Trophoblast cell (in vitro differentiated cells and primary cell): ENCODE measurements at regions not wholly inside any gene's neighbourhood (a gene's known extent, or its start where the extent isn't known, plus 50 kb on each side); places are given as distances from the start of the nearest gene placed in this dataset.
A peak's percentile ranks its signal among the peaks of the same experiment; 100 is the strongest.

Experiments
- DNase-seq, 2 donors: peaks; one replicate each; pipeline ENCODE4 v3.0.0-alpha.2; 2016
- H2AFZ ChIP-seq: 2 replicates; pipeline ENCODE4 v1.6.1; 2013; ENCODE audit warnings: low read length, moderate library complexity, mild to moderate bottlenecking; ENCODE audit not compliant: insufficient read depth, poor library complexity
- H2AK5ac ChIP-seq: 2 replicates; pipeline ENCODE4 v1.6.1; 2013; ENCODE audit warnings: mild to moderate bottlenecking, low read length
- H2BK120ac ChIP-seq: 2 replicates; pipeline ENCODE4 v1.6.1; 2013; ENCODE audit warnings: low read length, mild to moderate bottlenecking, moderate library complexity; ENCODE audit not compliant: insufficient read depth, poor library complexity
- H2BK12ac ChIP-seq: 2 replicates; pipeline ENCODE4 v1.6.1; 2013; ENCODE audit warnings: mild to moderate bottlenecking, low read length, moderate library complexity
- H2BK5ac ChIP-seq: 2 replicates; pipeline ENCODE4 v1.6.1; 2013; ENCODE audit warnings: low read length, low read depth, moderate library complexity, mild to moderate bottlenecking; ENCODE audit not compliant: poor library complexity
- H3K14ac ChIP-seq: 2 replicates; pipeline ENCODE4 v1.6.1; 2013; ENCODE audit warnings: mild to moderate bottlenecking, low read length
- H3K18ac ChIP-seq: 2 replicates; pipeline ENCODE4 v1.6.1; 2013; ENCODE audit warnings: mild to moderate bottlenecking, low read length
- H3K23ac ChIP-seq: 2 replicates; pipeline ENCODE4 v1.6.1; 2013; ENCODE audit warnings: low read length
- H3K27ac ChIP-seq: 2 replicates; pipeline ENCODE4 v1.5.1; 2013; ENCODE audit warnings: low read depth, mild to moderate bottlenecking, inconsistent platforms, low read length, moderate library complexity
- H3K27me3 ChIP-seq: 2 replicates; pipeline ENCODE4 v1.6.1; 2013; ENCODE audit warnings: inconsistent platforms, mild to moderate bottlenecking, low read length, moderate library complexity; ENCODE audit not compliant: insufficient read depth
- H3K36me3 ChIP-seq, 2 experiments: 1 replicate in 1 of 2; 2 replicates in 1 of 2; pipeline ENCODE4 v1.6.1; 2013; ENCODE audit warnings: low read length in 2 of 2, mild to moderate bottlenecking in 2 of 2, moderate library complexity in 1 of 2; ENCODE audit not compliant: insufficient read depth in 2 of 2, control insufficient read depth in 1 of 2
- H3K4ac ChIP-seq: 2 replicates; pipeline ENCODE4 v1.6.1; 2013; ENCODE audit warnings: low read depth, mild to moderate bottlenecking, low read length, moderate library complexity
- H3K4me1 ChIP-seq, 2 experiments: 1 replicate in 1 of 2; 2 replicates in 1 of 2; pipeline ENCODE4 v1.6.1; 2013; ENCODE audit warnings: low read length in 2 of 2, mild to moderate bottlenecking in 2 of 2, moderate library complexity in 1 of 2; ENCODE audit not compliant: insufficient read depth in 2 of 2, control insufficient read depth in 1 of 2
- H3K4me2 ChIP-seq: 2 replicates; pipeline ENCODE4 v1.6.1; 2013; ENCODE audit warnings: inconsistent platforms, mild to moderate bottlenecking, low read length, moderate library complexity
- H3K4me3 ChIP-seq: 2 replicates; pipeline ENCODE4 v1.5.1; 2013; ENCODE audit warnings: mild to moderate bottlenecking, low read depth, low read length, inconsistent platforms
- H3K79me1 ChIP-seq: one replicate; pipeline ENCODE4 v1.6.1; 2013; ENCODE audit warnings: low read length
- H3K79me2 ChIP-seq: 2 replicates; pipeline ENCODE4 v1.6.1; 2013; ENCODE audit warnings: low read length, mild to moderate bottlenecking; ENCODE audit not compliant: control insufficient read depth, insufficient read depth, poor library complexity
- H3K9ac ChIP-seq: 2 replicates; pipeline ENCODE4 v1.6.1; 2013; ENCODE audit warnings: mild to moderate bottlenecking, low read length
- H3K9me3 ChIP-seq: 2 replicates; pipeline ENCODE4 v1.6.1; 2013; ENCODE audit warnings: low read depth, mild to moderate bottlenecking, control low read depth, inconsistent platforms, low read length; ENCODE audit not compliant: insufficient read depth
- H4K12ac ChIP-seq: 2 replicates; pipeline ENCODE4 v1.6.1; 2013; ENCODE audit warnings: low read depth, mild to moderate bottlenecking, low read length, moderate library complexity
- H4K8ac ChIP-seq: 2 replicates; pipeline ENCODE4 v1.6.1; 2013; ENCODE audit warnings: low read depth, mild to moderate bottlenecking, low read length, moderate library complexity
- H4K91ac ChIP-seq: one replicate; pipeline ENCODE4 v1.6.1; 2013; ENCODE audit warnings: low read depth, mild to moderate bottlenecking, low read length, moderate library complexity
- WGBS: extraction: QIAGEN DNeasy Blood & Tissue Kit; methylation state at CpG from one replicate; pipeline ENCODE4 v1.1.7; 2013; ENCODE audit warnings: missing lambda C conversion rate; ENCODE audit not compliant: insufficient read length, insufficient coverage; ENCODE audit errors: extremely low coverage; 5-methylcytosine and 5-hydroxymethylcytosine counted together

GRCh38 chr6:153325661-153326060 is 194.6 kb upstream of the RGS17 start:
- no peak overlapping the region for H3K4ac ChIP-seq
- H2AK5ac ChIP-seq = no peak overlapping the region
- H3K9ac ChIP-seq = no peak overlapping the region
- H3K36me3 ChIP-seq = no peaks in the 10 kb centered on the region
- no peaks in the 10 kb centered on the region for H3K4me1 ChIP-seq
- no peak overlapping the region for H2BK5ac ChIP-seq
- H3K9me3 ChIP-seq = no peaks in the 10 kb centered on the region
- H4K8ac ChIP-seq = no peak overlapping the region
- no CpG with 5 or more reads among the region's 1 CpG for WGBS
- no peak overlapping the region for H2AFZ ChIP-seq
- no peak overlapping the region for H3K4me3 ChIP-seq
- no peak overlapping the region for H3K4me2 ChIP-seq
- H4K12ac ChIP-seq = no peak overlapping the region
- H3K14ac ChIP-seq = no peak overlapping the region
- no peak overlapping the region for H2BK12ac ChIP-seq
- no peak overlapping the region for H3K27ac ChIP-seq
- H3K23ac ChIP-seq = no peak overlapping the region
- H3K79me1 ChIP-seq = no peaks in the 10 kb centered on the region
- no peak overlapping the region for H3K18ac ChIP-seq
- no peak overlapping the region for H4K91ac ChIP-seq
- no peaks in the 10 kb centered on the region for H3K27me3 ChIP-seq
- no peak for DNase-seq
- H3K79me2 ChIP-seq = no peaks in the 10 kb centered on the region
- H2BK120ac ChIP-seq = no peak overlapping the region

DNA sequence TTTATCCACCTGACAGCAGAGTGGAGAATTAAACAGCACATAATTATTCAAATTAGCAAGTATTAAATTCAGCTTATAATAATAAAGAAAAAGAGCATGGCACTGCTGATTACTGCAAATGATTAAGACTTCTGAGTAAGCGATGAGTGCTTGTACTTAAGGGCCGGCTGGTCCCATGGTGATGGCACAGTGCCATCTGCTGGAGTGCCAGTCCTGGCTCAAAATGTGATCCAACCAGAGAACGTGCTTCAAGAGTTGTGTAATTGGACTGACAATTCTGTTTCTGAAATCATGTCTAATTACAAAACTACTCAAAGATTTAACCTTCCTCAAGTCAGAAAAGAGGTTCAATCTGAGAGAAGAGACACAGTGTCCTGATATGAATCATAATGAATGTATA is 181.6 kb upstream of the RGS17 start:
- Histone ChIP-seq H3K4ac (no peak overlapping the region), H4K12ac (no peak overlapping the region)
- DNase-seq = peak in 1 of 2 donors; percentile 4

DNA sequence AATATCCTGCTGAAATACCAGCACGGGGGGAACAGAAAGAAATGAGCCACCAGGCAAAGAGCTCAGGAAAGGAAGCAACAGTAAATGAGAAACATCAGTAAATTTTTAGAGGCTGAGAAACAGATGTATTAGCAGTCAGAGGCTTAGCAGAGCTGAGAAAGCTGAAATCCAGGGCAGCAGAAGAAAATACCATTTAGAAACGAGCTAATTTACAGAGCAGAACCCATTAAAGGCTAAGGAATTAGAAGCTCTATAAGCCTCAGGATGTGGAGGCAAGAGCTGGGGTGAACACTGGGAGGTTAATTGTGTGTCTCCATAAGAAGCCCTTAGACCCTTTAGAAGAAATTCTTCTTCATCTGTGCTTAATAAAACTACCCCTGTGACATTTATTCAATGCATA is 178.6 kb upstream of the RGS17 start:
- Histone ChIP-seq H3K4me1 (no peaks in the 10 kb centered on the region), H2BK5ac (no peak overlapping the region), H3K9me3 (no peaks in the 10 kb centered on the region), H3K9ac (no peak overlapping the region), H2BK12ac (no peak overlapping the region), H3K79me2 (no peaks in the 10 kb centered on the region), H3K4me2 (no peak overlapping the region), H3K27ac (no peak overlapping the region), H2AK5ac (no peak overlapping the region), H2AFZ (no peak overlapping the region), H3K36me3 (no peaks in the 10 kb centered on the region), H3K27me3 (no peaks in the 10 kb centered on the region), H4K8ac (no peak overlapping the region), H3K4ac (no peak overlapping the region), H3K18ac (no peak overlapping the region), H3K79me1 (no peaks in the 10 kb centered on the region), H4K91ac (no peak overlapping the region), H3K14ac (no peak overlapping the region), H4K12ac (no peak overlapping the region), H3K23ac (no peak overlapping the region), H2BK120ac (no peak overlapping the region), H3K4me3 (no peak overlapping the region)
- no peak for DNase-seq
- WGBS = no CpG with 5 or more reads among the region's 2 CpGs

More for the DNA sequence above, 181.6 kb upstream of the RGS17 start:
- Histone ChIP-seq H3K4me2 (no peak overlapping the region), H3K4me1 (no peaks in the 10 kb centered on the region), H3K79me1 (no peaks in the 10 kb centered on the region), H3K23ac (no peak overlapping the region), H3K4me3 (no peak overlapping the region), H2BK5ac (no peak overlapping the region), H2AK5ac (no peak overlapping the region), H2BK12ac (no peak overlapping the region), H3K9ac (no peak overlapping the region), H2BK120ac (no peak overlapping the region), H4K8ac (no peak overlapping the region), H3K18ac (no peak overlapping the region), H3K9me3 (no peaks in the 10 kb centered on the region), H3K14ac (no peak overlapping the region), H3K79me2 (no peaks in the 10 kb centered on the region), H4K91ac (no peak overlapping the region), H2AFZ (no peak overlapping the region), H3K36me3 (no peaks in the 10 kb centered on the region), H3K27ac (no peak overlapping the region), H3K27me3 (no peaks in the 10 kb centered on the region)
- WGBS = no CpG with 5 or more reads among the region's 3 CpGs

GRCh38 chr6:153302133-153302532 is 171.1 kb upstream of the RGS17 start:
- no peak overlapping the region for H4K12ac ChIP-seq
- H3K36me3 ChIP-seq = no peaks in the 10 kb centered on the region
- no peak overlapping the region for H3K4me3 ChIP-seq
- no peak overlapping the region for H2BK5ac ChIP-seq
- H3K9me3 ChIP-seq = no peaks in the 10 kb centered on the region
- no CpG with 5 or more reads among the region's 8 CpGs for WGBS
- H3K27me3 ChIP-seq = no peaks in the 10 kb centered on the region
- H4K91ac ChIP-seq = no peak overlapping the region
- no peak overlapping the region for H2BK120ac ChIP-seq
- no peak for DNase-seq
- H4K8ac ChIP-seq = no peak overlapping the region
- H3K27ac ChIP-seq = no peak overlapping the region
- no peak overlapping the region for H2AK5ac ChIP-seq
- H3K23ac ChIP-seq = no peak overlapping the region
- no peaks in the 10 kb centered on the region for H3K4me1 ChIP-seq
- no peak overlapping the region for H3K18ac ChIP-seq
- H3K79me2 ChIP-seq = no peaks in the 10 kb centered on the region
- H2AFZ ChIP-seq = no peak overlapping the region
- no peak overlapping the region for H3K4me2 ChIP-seq
- no peak overlapping the region for H3K9ac ChIP-seq
- no peaks in the 10 kb centered on the region for H3K79me1 ChIP-seq
- H3K14ac ChIP-seq = no peak overlapping the region
- H3K4ac ChIP-seq = no peak overlapping the region
- no peak overlapping the region for H2BK12ac ChIP-seq
